ENCODE measurements at regions not wholly inside any gene's neighbourhood (a gene's known extent, or its start where the extent isn't known, plus 50 kb on each side); places are given as distances from the start of the nearest gene placed in this dataset.

- no peaks in the 10 kb centered on the region for H3K27me3 ChIP-seq (replicated peaks in 1 of 4; ENCODE audit: control extremely low read depth in 1 of 4, control insufficient read depth in 3 of 4, insufficient read depth in 4 of 4, low read length in 3 of 4)
- H3K4me3 Mint-ChIP-seq = no peak overlapping the region
- ChIA-PET CTCF (interaction anchor here (1.0 kb wide), 1 partner anchor 36 kb away, joined by 3 read pairs; no protein-coding TSS in a partner anchor), POLR2A (no interaction called here)
- H3K4me1 ChIP-seq (ENCODE audit: control insufficient read depth in 2 of 2, insufficient read depth in 2 of 2, low read length in 2 of 2) = no peaks in the 10 kb centered on the region
- no peak overlapping the region for H2AFZ ChIP-seq (ENCODE audit: insufficient read depth, low read depth, low read length, poor library complexity, severe bottlenecking)
- H4K20me1 ChIP-seq (ENCODE audit: control insufficient read depth, insufficient read depth, low read length, poor library complexity, severe bottlenecking) = no peaks in the 10 kb centered on the region
- H3K4me3 ChIP-seq (ENCODE audit: control extremely low read depth in 1 of 5, extremely low read depth in 1 of 5, insufficient read depth in 1 of 5, low read depth in 2 of 5, low read length in 4 of 5) = no peak overlapping the region
- intact Hi-C loops (cut with micrococcal nuclease) = no loop called here
- DNase-seq (no peak), ATAC-seq (ENCODE audit: low read depth) (no peak)
- H3K9me3 Mint-ChIP-seq (ENCODE audit: insufficient read depth) = no peaks in the 10 kb centered on the region
- 88% methylated on average over 3 of the region's 6 CpGs for WGBS (ENCODE audit: insufficient coverage)
- H3K36me3 ChIP-seq (replicated peaks in 1 of 2; ENCODE audit: control extremely low read depth in 1 of 2, control insufficient read depth in 1 of 2, extremely low read depth in 1 of 2, insufficient read depth in 2 of 2, low read length in 1 of 2) = no peaks in the 10 kb centered on the region
- no peak overlapping the region for H3K4me2 ChIP-seq (replicated peaks; ENCODE audit: low read depth, low read length, poor library complexity, severe bottlenecking)
- H3K27ac Mint-ChIP-seq = no peak overlapping the region
- H3K9me3 ChIP-seq (ENCODE audit: control extremely low read depth in 1 of 3, control insufficient read depth in 2 of 3, insufficient read depth in 1 of 3, low read length in 2 of 3) = no peaks in the 10 kb centered on the region
- no peaks in the 10 kb centered on the region for H3K4me1 Mint-ChIP-seq
- no peak overlapping the region for H3K27ac ChIP-seq (ENCODE audit: low read length in 2 of 2)
- TF ChIP-seq EZH2 (IDR thresholded peaks at IDR 0.05; ENCODE audit: borderline replicate concordance, insufficient read depth, low read depth, low read length, poor library complexity, severe bottlenecking) (no peak), CTCF (IDR thresholded peaks at IDR 0.05) (no peak)
- H3K27me3 Mint-ChIP-seq = peaks cover 12% of the 10 kb centered on the region
- H3K79me2 ChIP-seq (ENCODE audit: control insufficient read depth, insufficient read depth, low read length) = no peaks in the 10 kb centered on the region
- H3K9ac ChIP-seq (ENCODE audit: low read length) = no peak overlapping the region
These were observed 340.8 kb upstream of the PODXL start for GRCh38 chr7:131897016-131897789.

GRCh38 chr7:131896165-131896863 is 339.9 kb upstream of the PODXL start:
- no peak overlapping the region for H3K4me3 Mint-ChIP-seq
- no peaks in the 10 kb centered on the region for H4K20me1 ChIP-seq (ENCODE audit: control insufficient read depth, insufficient read depth, low read length, poor library complexity, severe bottlenecking)
- H3K27ac ChIP-seq (ENCODE audit: low read length in 2 of 2) = no peak overlapping the region
- no peaks in the 10 kb centered on the region for H3K9me3 ChIP-seq (ENCODE audit: control extremely low read depth in 1 of 3, control insufficient read depth in 2 of 3, insufficient read depth in 1 of 3, low read length in 2 of 3)
- no peak overlapping the region for H3K27ac Mint-ChIP-seq
- no peaks in the 10 kb centered on the region for H3K27me3 ChIP-seq (replicated peaks in 1 of 4; ENCODE audit: control extremely low read depth in 1 of 4, control insufficient read depth in 3 of 4, insufficient read depth in 4 of 4, low read length in 3 of 4)
- CTCF ChIA-PET = interaction anchor here (1.0 kb wide), 1 partner anchor 35 kb away, joined by 3 read pairs; no protein-coding TSS in a partner anchor
- no peak overlapping the region for H3K4me3 ChIP-seq (ENCODE audit: control extremely low read depth in 1 of 5, extremely low read depth in 1 of 5, insufficient read depth in 1 of 5, low read depth in 2 of 5, low read length in 4 of 5)
- H3K79me2 ChIP-seq (ENCODE audit: control insufficient read depth, insufficient read depth, low read length) = no peaks in the 10 kb centered on the region
- no peaks in the 10 kb centered on the region for H3K36me3 ChIP-seq (replicated peaks in 1 of 2; ENCODE audit: control extremely low read depth in 1 of 2, control insufficient read depth in 1 of 2, extremely low read depth in 1 of 2, insufficient read depth in 2 of 2, low read length in 1 of 2)
- POLR2A ChIA-PET = no interaction called here
- intact Hi-C loops (cut with micrococcal nuclease) = no loop called here
- H2AFZ ChIP-seq (ENCODE audit: insufficient read depth, low read depth, low read length, poor library complexity, severe bottlenecking) = no peak overlapping the region
- no peak overlapping the region for H3K9ac ChIP-seq (ENCODE audit: low read length)
- H3K4me1 Mint-ChIP-seq = no peaks in the 10 kb centered on the region
- H3K4me1 ChIP-seq (ENCODE audit: control insufficient read depth in 2 of 2, insufficient read depth in 2 of 2, low read length in 2 of 2) = no peaks in the 10 kb centered on the region
- TF ChIP-seq CTCF (IDR thresholded peaks at IDR 0.05) = no peak
- TF ChIP-seq EZH2 (IDR thresholded peaks at IDR 0.05; ENCODE audit: borderline replicate concordance, insufficient read depth, low read depth, low read length, poor library complexity, severe bottlenecking) = no peak
- DNase-seq (no peak), ATAC-seq (ENCODE audit: low read depth) (no peak)
- no peaks in the 10 kb centered on the region for H3K9me3 Mint-ChIP-seq (ENCODE audit: insufficient read depth)
- WGBS (ENCODE audit: insufficient coverage) = 69% methylated on average over 6 of the region's 7 CpGs
- peaks cover 16% of the 10 kb centered on the region for H3K27me3 Mint-ChIP-seq
- H3K4me2 ChIP-seq (replicated peaks; ENCODE audit: low read depth, low read length, poor library complexity, severe bottlenecking) = no peak overlapping the region
